Neural cell (in vitro differentiated cells): ENCODE measurements at regions not wholly inside any gene's neighbourhood (a gene's known extent, or its start where the extent isn't known, plus 50 kb on each side); places are given as distances from the start of the nearest gene placed in this dataset.

Experiments used
- H2AFZ ChIP-seq: fragments of 200-600, 300-800 bp; sonication (generic), shearing (Covaris generic); 2 replicates; pipeline ENCODE4 v1.6.0; 2014; ENCODE audit warnings: low read depth, mild to moderate bottlenecking, antibody characterized with exemption, low read length, moderate library complexity
- H3F3A ChIP-seq: fragments of 200-600 bp; shearing (Covaris generic); 2 replicates; pipeline ENCODE4 v1.6.1; 2016; ENCODE audit warnings: mild to moderate bottlenecking, moderate library complexity, mixed read lengths, antibody characterized with exemption, low read length; ENCODE audit not compliant: insufficient read depth, poor library complexity, severe bottlenecking
- H3K27ac ChIP-seq: fragments of 200-600, 300-800 bp; sonication (generic), shearing (Covaris generic); 2 replicates; pipeline ENCODE4 v1.5.1; 2014; ENCODE audit warnings: mild to moderate bottlenecking, low read length, moderate library complexity
- H3K27me3 ChIP-seq: fragments of 300-800, 200-600 bp; sonication (generic), shearing (Covaris generic); 2 replicates; pipeline ENCODE4 v1.6.0; 2014; ENCODE audit warnings: mild to moderate bottlenecking, low read depth, low read length, moderate library complexity; ENCODE audit not compliant: insufficient read depth
- H3K36me3 ChIP-seq: fragments of 300-800, 200-600 bp; sonication (generic), shearing (Covaris generic); 2 replicates; pipeline ENCODE4 v1.5.1; 2014; ENCODE audit warnings: mild to moderate bottlenecking, antibody characterized with exemption, low read length, moderate library complexity; ENCODE audit not compliant: insufficient read depth
- H3K4me2 ChIP-seq: fragments of 300-800, 200-600 bp; sonication (generic), shearing (Covaris generic); 2 replicates; pipeline ENCODE4 v1.6.0; 2014; ENCODE audit warnings: mild to moderate bottlenecking, low read length
- H3K4me3 ChIP-seq: fragments of 300-800, 200-600 bp; sonication (generic), shearing (Covaris generic); 2 replicates; pipeline ENCODE4 v1.5.1; 2014; ENCODE audit warnings: mild to moderate bottlenecking, low read length, moderate library complexity
- H3K79me2 ChIP-seq: fragments of 200-600 bp; shearing (Covaris generic); replicated peaks from 2 replicates; pipeline ENCODE4 v1.6.0; 2014; ENCODE audit warnings: mild to moderate bottlenecking, low read length, moderate library complexity; ENCODE audit not compliant: insufficient read depth
- H3K9ac ChIP-seq: fragments of 300-800, 200-600 bp; sonication (generic), shearing (Covaris generic); 2 replicates; pipeline ENCODE4 v1.6.1; 2016; ENCODE audit warnings: mild to moderate bottlenecking, low read length, mixed read lengths
- H3K9me2 ChIP-seq: fragments of 200-600 bp; shearing (Covaris generic); 2 replicates; pipeline ENCODE4 v1.6.1; 2016; ENCODE audit warnings: mild to moderate bottlenecking, low read length, mixed read lengths; ENCODE audit not compliant: insufficient read depth
- H3K9me3 ChIP-seq: fragments of 200-600, 300-800 bp; sonication (generic), shearing (Covaris generic); 2 replicates; pipeline ENCODE4 v1.6.1; 2016; ENCODE audit warnings: mild to moderate bottlenecking, mixed run types, low read length, moderate library complexity, mixed read lengths
- H4K20me1 ChIP-seq: fragments of 200-600 bp; shearing (Covaris generic); 2 replicates; pipeline ENCODE4 v1.6.1; 2016; ENCODE audit warnings: mild to moderate bottlenecking, mixed run types; ENCODE audit not compliant: insufficient read depth
- EP300 ChIP-seq: fragments of 450-650 bp; conservative IDR thresholded peaks from 2 replicates; pipeline ENCODE4 v1.6.1; 2014; ENCODE audit warnings: antibody characterized with exemption, mild to moderate bottlenecking, moderate library complexity; ENCODE audit not compliant: poor library complexity, severe bottlenecking
- MXI1 ChIP-seq: fragments of 450-650 bp; conservative IDR thresholded peaks from 2 replicates; pipeline ENCODE4 v1.6.1; 2014; ENCODE audit warnings: antibody characterized with exemption, mild to moderate bottlenecking; ENCODE audit not compliant: poor library complexity, severe bottlenecking
- POLR2AphosphoS5 ChIP-seq: IDR thresholded peaks from 2 replicates; pipeline ENCODE4 v1.6.1; 2012
- RAD21 ChIP-seq: fragments of 450-650 bp; conservative IDR thresholded peaks from 2 replicates; pipeline ENCODE4 v1.6.1; 2014; ENCODE audit warnings: antibody characterized with exemption, mild to moderate bottlenecking, moderate library complexity
- TAF1 ChIP-seq: IDR thresholded peaks from 2 replicates; pipeline ENCODE4 v1.6.1; 2012; ENCODE audit warnings: low read depth
- TF ChIP-seq, protein P1 (sequence below): fragments of 450-650 bp; IDR thresholded peaks from 2 replicates; pipeline ENCODE4 v1.5.1; 2014; ENCODE audit warnings: antibody characterized with exemption, mild to moderate bottlenecking, moderate library complexity; ENCODE audit not compliant: poor library complexity, severe bottlenecking
- TF ChIP-seq, protein P2 (sequence below): IDR thresholded peaks from 2 replicates; pipeline ENCODE4 v1.6.1; 2012; ENCODE audit warnings: borderline replicate concordance

DNA sequence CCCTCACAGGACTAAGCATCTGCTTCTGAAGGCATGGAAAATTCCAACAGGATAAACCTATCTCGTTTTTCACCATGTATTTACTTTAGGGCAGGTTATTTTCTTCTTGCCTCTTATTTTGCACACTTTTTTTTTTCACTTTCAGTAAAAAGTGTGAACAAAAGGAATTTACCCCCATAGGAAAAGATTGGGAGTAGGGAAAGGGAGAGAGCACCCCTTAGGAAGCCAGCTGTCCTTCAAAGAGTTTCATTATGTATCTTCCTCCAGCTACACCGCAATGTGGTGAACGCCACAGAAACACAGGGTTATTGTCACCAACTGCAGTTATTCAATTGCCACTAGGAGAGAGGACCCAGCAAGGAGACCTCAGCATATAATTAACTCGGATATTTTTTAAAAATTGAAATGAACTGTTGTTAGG lies 286.2 kb upstream of the VRK2 start:
- peak overlapping the region; percentile 41 for H3K4me2 ChIP-seq

DNA sequence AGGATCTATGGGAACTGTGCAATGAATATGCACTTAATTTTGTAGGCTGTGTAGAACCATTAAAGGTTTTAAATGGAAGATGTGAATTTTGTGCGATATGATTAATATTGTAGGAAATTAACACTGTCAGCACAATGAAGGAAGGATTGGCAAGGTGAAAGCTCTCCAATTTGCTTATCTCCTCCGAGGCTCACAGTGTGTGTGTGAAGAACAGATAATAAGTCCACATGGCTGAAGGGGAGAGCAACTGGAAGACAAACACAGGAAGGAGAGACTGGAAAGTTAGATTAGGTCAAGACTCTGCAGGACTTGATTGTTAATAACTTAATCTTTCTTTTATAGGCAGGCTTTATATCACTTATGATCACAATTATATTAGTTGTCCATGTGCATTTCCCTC lies 269.7 kb upstream of the VRK2 start:
- Histone ChIP-seq H4K20me1 (no peaks in the 10 kb centered on the region), H2AFZ (no peak overlapping the region), H3K27me3 (no peaks in the 10 kb centered on the region), H3K4me3 (no peak overlapping the region), H3F3A (no peaks in the 10 kb centered on the region), H3K9ac (no peak overlapping the region), H3K36me3 (no peaks in the 10 kb centered on the region), H3K79me2 (no peaks in the 10 kb centered on the region), H3K27ac (no peak overlapping the region), H3K9me2 (no peaks in the 10 kb centered on the region), H3K4me2 (no peak overlapping the region), H3K9me3 (no peaks in the 10 kb centered on the region)
- TF ChIP-seq, protein P1, sequence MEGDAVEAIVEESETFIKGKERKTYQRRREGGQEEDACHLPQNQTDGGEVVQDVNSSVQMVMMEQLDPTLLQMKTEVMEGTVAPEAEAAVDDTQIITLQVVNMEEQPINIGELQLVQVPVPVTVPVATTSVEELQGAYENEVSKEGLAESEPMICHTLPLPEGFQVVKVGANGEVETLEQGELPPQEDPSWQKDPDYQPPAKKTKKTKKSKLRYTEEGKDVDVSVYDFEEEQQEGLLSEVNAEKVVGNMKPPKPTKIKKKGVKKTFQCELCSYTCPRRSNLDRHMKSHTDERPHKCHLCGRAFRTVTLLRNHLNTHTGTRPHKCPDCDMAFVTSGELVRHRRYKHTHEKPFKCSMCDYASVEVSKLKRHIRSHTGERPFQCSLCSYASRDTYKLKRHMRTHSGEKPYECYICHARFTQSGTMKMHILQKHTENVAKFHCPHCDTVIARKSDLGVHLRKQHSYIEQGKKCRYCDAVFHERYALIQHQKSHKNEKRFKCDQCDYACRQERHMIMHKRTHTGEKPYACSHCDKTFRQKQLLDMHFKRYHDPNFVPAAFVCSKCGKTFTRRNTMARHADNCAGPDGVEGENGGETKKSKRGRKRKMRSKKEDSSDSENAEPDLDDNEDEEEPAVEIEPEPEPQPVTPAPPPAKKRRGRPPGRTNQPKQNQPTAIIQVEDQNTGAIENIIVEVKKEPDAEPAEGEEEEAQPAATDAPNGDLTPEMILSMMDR, result no peak
- TF ChIP-seq, protein P2, sequence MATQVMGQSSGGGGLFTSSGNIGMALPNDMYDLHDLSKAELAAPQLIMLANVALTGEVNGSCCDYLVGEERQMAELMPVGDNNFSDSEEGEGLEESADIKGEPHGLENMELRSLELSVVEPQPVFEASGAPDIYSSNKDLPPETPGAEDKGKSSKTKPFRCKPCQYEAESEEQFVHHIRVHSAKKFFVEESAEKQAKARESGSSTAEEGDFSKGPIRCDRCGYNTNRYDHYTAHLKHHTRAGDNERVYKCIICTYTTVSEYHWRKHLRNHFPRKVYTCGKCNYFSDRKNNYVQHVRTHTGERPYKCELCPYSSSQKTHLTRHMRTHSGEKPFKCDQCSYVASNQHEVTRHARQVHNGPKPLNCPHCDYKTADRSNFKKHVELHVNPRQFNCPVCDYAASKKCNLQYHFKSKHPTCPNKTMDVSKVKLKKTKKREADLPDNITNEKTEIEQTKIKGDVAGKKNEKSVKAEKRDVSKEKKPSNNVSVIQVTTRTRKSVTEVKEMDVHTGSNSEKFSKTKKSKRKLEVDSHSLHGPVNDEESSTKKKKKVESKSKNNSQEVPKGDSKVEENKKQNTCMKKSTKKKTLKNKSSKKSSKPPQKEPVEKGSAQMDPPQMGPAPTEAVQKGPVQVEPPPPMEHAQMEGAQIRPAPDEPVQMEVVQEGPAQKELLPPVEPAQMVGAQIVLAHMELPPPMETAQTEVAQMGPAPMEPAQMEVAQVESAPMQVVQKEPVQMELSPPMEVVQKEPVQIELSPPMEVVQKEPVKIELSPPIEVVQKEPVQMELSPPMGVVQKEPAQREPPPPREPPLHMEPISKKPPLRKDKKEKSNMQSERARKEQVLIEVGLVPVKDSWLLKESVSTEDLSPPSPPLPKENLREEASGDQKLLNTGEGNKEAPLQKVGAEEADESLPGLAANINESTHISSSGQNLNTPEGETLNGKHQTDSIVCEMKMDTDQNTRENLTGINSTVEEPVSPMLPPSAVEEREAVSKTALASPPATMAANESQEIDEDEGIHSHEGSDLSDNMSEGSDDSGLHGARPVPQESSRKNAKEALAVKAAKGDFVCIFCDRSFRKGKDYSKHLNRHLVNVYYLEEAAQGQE, result no peak

More for the DNA sequence above, 286.2 kb upstream of the VRK2 start:
- no peak for TF ChIP-seq RAD21
- TF ChIP-seq, protein P2, result no peak
- no peak for TF ChIP-seq EP300
- TF ChIP-seq MXI1, result no peak
- TF ChIP-seq POLR2AphosphoS5, result no peak
- no peak for TF ChIP-seq TAF1
- TF ChIP-seq, protein P1, result no peak
- Histone ChIP-seq H2AFZ (peak overlapping the region; percentile 21), H3K9me2 (no peaks in the 10 kb centered on the region), H4K20me1 (no peaks in the 10 kb centered on the region), H3K9ac (peak overlapping the region; percentile 47), H3K36me3 (no peaks in the 10 kb centered on the region), H3K79me2 (no peaks in the 10 kb centered on the region), H3K4me3 (peak overlapping the region; percentile 59), H3F3A (peaks cover 5% of the 10 kb centered on the region), H3K27me3 (no peaks in the 10 kb centered on the region), H3K9me3 (no peaks in the 10 kb centered on the region), H3K27ac (no peak overlapping the region)
